Epithelial cell of proximal tubule (primary cell): ENCODE measurements at regions not wholly inside any gene's neighbourhood (a gene's known extent, or its start where the extent isn't known, plus 50 kb on each side); places are given as distances from the start of the nearest gene placed in this dataset.

Source experiments
- DNase-seq: peaks from one replicate; pipeline ENCODE4 v3.0.0-alpha.2; 2011; ENCODE audit warnings: low read depth
- H3K4me3 ChIP-seq: 2 replicates; pipeline ENCODE4 v1.5.1; 2011; ENCODE audit warnings: low read depth, mild to moderate bottlenecking, low read length
- TF ChIP-seq, protein P1 (sequence below): conservative IDR thresholded peaks from 2 replicates; pipeline ENCODE4 v1.5.1; 2012; ENCODE audit warnings: low read depth, mild to moderate bottlenecking, low read length

DNA sequence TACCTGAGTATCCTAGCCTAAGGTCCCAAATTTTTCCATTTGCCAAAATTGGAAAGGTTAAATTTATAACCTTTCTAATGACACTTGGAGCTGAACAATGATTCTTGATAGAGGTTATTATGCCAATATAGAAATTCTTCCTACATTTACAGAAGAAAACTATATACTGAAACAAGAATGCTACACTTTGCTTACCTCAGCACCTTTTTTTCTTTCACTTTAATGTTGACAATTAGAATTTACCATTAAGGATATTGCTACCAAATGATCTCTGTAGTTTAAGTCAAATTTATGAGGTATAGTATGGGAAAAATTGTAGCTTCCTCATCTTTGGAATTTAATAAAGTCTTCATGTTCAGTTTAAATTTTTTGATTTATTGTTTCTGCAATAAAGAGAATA is 577.0 kb downstream of the NR4A2 start:
- DNase-seq = no peak
- no peak overlapping the region for H3K4me3 ChIP-seq
- TF ChIP-seq, protein P1, sequence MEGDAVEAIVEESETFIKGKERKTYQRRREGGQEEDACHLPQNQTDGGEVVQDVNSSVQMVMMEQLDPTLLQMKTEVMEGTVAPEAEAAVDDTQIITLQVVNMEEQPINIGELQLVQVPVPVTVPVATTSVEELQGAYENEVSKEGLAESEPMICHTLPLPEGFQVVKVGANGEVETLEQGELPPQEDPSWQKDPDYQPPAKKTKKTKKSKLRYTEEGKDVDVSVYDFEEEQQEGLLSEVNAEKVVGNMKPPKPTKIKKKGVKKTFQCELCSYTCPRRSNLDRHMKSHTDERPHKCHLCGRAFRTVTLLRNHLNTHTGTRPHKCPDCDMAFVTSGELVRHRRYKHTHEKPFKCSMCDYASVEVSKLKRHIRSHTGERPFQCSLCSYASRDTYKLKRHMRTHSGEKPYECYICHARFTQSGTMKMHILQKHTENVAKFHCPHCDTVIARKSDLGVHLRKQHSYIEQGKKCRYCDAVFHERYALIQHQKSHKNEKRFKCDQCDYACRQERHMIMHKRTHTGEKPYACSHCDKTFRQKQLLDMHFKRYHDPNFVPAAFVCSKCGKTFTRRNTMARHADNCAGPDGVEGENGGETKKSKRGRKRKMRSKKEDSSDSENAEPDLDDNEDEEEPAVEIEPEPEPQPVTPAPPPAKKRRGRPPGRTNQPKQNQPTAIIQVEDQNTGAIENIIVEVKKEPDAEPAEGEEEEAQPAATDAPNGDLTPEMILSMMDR = no peak

DNA sequence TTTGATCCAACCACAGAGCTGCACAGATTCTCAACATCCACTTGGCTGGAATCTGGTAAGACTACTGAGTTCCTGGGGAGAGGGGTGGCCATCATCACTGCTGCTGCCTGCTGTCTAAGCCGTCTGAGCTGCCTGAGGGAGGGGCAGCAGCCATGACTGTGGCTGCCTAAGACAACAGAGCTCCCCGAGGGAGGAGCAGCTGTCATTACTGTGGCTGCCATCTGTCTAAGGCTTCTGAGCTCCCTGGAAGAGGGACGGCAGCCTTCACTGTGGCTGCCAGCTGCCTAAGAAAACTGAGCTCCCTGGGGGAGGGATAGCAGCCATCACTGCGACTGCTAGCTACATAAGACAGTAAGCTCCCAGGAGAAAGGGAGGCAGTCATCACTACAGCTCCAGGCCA is 584.4 kb downstream of the NR4A2 start:
- H3K4me3 ChIP-seq = no peak overlapping the region
- TF ChIP-seq, protein P1 = no peak
- no peak for DNase-seq

DNA sequence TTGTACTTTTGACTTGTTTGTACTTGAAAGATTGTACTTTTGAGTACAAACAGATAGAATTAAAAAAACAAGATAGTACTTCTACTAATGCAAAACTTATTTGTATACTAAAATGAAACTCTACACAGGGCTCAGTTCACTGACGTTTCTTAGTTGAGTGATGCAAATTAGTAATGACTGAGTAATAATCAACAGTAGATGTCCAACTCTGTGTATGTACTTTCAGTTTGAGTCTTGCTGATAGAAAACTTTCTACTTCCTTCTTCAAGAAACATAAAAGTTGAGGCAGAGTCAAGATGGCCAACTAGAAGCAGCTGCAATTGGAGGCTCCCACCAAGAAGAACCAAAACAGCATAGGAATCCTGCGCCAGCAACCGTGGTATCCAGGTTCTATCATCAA is 585.0 kb downstream of the NR4A2 start:
- H3K4me3 ChIP-seq = no peak overlapping the region
- no peak for DNase-seq
- TF ChIP-seq, protein P1 = no peak

DNA sequence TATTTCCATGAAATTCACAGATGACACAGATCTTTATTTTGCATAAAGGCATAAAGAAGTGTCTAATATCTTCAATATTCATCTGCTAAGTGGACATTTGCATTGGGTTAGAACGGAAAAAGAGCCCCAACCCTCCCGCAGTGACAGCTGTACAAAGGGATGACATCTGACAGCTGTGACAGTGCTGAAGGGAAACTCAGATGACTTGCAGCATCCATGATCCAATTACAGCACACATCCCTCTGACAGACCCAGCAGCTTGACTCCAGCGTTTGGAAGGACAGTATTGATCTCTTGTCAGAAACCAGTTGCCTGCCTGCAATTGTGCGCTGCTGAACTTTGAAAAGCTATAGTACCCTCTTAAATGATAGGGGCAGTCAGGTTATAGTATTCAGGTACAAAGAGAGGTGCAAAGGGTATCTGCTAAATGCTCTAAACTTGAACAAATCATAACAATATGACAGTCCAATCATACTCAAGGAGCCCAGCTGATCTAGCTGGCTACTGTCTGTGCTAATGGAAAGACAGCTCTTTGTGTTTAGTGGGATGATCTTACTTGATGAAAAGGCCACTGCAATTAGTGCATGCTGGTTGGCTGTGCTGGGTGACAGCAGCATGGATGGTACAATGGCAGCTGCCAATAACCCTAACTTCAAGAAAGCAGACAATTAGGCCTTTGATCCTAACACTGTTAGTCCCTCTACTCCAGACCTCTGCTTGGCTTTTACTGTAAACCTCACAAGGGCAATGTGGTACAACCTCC is 599.2 kb downstream of the NR4A2 start:
- no peak for DNase-seq
- no peak overlapping the region for H3K4me3 ChIP-seq
- TF ChIP-seq, protein P1 = no peak

DNA sequence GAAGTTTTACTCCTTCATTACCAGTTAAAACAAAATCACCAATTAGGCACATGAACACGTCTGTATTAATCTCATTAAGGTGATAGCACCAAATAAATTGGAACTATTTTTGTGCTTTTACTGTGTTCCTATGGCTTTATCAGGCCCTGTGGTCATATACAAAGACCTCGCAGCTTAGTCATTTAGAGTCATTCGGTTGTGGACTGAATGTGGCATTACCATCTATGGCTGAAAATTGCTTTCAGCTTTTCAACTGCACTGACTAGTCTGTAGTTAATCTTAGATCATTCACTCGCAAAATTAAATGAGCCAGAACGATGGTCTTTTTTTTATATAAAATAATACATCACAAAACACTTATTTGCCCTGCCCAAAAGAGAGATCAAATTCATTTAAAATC is 601.7 kb downstream of the NR4A2 start:
- H3K4me3 ChIP-seq = no peak overlapping the region
- no peak for DNase-seq
- TF ChIP-seq, protein P1 = no peak

DNA sequence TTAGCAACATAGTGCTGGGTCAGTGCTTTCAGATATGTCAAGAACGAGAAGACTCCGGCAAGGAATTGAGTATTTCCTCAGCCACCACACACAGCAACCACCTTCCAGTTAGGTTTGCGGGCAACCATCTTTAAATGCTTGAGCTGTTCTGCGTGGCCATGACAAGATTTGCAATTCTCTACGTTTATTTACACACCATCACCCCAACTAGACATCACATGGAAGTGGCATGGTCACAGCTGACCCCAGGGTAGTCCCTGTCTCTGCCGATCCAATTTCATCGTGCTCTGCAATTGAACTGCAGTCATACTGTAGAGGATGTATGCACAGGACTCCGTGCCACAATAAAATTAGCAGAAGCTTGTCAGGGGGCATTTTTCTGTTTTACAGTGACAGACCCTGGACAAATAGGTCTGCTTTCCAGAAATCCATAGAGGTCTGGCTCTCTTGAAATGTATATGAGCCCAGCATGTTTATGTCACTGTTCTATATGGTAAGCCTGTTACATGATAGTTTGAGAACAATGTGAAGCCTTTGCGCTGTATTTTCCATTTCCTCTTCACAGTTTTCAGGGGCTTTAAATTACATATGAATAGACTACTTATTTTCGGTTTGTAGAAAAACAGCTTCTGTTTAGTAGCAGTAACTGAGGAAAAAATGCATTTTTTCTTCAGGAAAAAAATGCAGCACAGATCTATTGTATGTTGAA is 605.2 kb downstream of the NR4A2 start:
- TF ChIP-seq, protein P1 = no peak
- peak; percentile 31 for DNase-seq
- H3K4me3 ChIP-seq = no peak overlapping the region
